GM21526 (cell line): ENCODE measurements at regions not wholly inside any gene's neighbourhood (a gene's known extent, or its start where the extent isn't known, plus 50 kb on each side); places are given as distances from the start of the nearest gene placed in this dataset.
"Not testable (repeated sequence)": the region's sequence is repeated elsewhere in the genome, so short reads cannot be mapped to it uniquely, and the experiment has no call there.

ENCODE experiments used
- ATAC-seq: cut with Tn5 transposase; IDR thresholded peaks from one replicate; pipeline ENCODE4 v1.9.1; 2021; ENCODE audit warnings: moderate library complexity; ENCODE audit not compliant: unreplicated experiment, low FRiP score

- no peak for ATAC-seq
These were observed 72.3 kb upstream of the SMAD3 start for GRCh38 chr15:66993090-66993489.

DNA sequence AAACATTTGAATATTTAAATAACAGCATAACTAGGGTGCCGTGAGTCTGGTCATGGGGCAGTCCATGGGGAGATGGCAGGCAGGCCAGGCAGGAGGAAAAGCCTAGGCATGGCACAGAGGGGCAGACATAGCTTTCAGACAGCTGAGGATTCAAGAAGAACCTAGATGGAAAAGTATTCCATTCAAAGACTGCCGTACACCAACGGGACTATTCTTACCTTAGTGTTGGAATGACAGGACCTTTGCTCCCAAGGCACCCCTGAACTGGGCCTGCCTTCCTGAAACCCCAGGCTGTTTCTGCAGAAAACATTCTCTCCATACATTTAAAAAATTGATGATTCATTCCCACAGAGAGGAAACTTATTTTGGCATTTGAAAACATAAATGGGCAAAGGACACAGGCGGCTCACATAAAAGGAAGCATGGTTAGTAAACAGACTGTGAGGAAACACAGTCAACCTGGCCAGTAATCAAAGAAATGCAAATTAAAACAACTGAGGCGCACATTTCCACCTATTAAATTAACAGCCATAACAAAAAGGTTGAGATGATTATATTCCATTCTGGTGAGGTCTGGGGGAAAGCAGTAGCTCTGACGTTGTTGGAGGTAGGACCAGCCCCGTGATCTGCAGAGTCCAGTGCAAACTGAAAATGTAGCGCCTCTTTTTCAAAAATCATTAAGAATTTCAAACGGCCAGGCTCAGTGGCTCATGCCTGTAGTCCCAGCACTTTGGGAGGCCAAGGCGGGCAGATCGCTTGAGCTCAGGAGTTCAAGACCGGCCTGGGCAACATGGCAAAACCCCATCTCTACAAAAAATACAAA lies 71.3 kb upstream of the SMAD3 start:
- no peak for ATAC-seq

- no peak for ATAC-seq
These were observed 70.3 kb upstream of the SMAD3 start for GRCh38 chr15:66994927-66995656.

DNA sequence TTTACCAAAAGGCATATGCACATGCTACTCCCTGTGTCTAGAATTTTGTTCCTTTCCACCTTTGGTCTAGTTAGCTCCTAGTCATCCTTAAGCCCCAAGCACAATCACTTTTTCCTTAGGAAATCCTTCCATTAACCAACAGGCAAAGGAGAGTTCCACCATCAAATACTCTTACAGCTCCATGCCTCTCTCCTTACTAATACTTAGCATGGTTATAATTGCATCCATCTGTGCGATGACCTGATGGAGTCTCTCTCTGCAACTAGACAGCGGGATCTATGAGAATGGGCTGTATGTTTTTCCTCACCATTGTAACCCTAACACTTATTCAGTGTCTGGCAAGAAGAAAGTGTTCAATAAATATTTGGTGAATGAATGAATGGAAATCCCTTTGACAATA lies 69.3 kb upstream of the SMAD3 start:
- ATAC-seq: no peak

DNA sequence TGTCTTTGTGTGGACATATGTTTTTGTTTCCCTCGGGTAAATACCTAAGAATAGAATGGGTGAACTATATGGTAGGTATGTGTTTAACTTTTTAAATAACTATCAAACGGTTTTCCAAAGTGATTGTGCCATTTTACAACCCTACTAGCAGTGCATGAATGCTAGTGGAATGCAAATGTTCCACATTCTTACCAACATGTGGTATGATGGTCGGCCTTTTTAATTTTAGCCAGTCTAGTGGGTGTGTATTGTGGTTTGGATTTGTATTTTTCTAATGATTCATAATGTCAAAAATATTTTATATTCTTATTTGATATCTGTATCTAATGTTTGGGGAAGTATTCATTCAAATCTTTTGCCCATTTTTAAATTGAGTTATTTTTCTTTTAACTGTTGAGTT lies 68.2 kb upstream of the SMAD3 start:
- ATAC-seq: no peak

GRCh38 chr15:66998234-66998633 lies 67.2 kb upstream of the SMAD3 start:
- not testable (repeated sequence) for ATAC-seq

GRCh38 chr15:66999046-66999968 lies 66.1 kb upstream of the SMAD3 start:
- ATAC-seq: no peak

DNA sequence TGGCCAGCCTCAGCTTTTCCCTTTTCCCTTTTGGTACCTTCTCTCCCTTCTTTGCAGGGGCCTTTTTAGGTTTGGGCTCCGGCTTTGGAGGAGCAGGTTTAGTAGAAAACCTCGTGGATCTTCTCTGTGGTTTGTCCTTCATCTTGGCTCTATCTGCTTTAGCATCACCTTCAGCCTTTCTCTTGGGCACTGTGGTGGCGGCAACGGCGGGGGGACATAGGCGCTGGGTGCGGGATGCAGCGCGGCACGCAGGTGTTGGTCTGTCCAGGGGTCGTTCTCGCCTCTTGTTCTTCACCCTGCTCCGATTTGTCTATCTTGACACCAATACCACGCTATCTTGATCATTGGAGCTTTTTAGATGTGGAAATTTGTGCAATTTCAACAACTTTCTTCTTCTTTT lies 64.5 kb upstream of the SMAD3 start:
- no peak for ATAC-seq

GRCh38 chr15:67002368-67002767 lies 63.0 kb upstream of the SMAD3 start:
- no peak for ATAC-seq

GRCh38 chr15:67003586-67003985 lies 61.8 kb upstream of the SMAD3 start:
- ATAC-seq: no peak

DNA sequence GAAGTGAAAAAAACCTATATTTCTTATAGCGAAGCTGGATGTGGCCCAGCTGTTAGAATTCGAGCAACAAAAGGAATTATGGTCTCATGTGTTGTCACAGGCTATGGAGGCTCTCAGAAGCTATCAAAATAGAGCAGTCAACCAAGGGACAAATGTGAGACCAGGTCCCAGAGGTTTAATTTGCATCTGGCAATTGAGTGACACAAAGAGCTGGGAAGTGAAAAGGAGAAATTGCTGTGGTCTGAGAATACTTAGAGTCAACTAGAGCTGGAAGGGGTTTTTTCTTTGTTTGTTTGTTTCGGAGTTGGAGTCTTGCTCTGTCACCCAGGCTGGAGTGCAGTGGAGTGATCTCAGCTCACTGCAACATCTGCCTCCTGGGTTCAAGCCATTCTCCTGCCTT lies 61.3 kb upstream of the SMAD3 start:
- no peak for ATAC-seq

DNA sequence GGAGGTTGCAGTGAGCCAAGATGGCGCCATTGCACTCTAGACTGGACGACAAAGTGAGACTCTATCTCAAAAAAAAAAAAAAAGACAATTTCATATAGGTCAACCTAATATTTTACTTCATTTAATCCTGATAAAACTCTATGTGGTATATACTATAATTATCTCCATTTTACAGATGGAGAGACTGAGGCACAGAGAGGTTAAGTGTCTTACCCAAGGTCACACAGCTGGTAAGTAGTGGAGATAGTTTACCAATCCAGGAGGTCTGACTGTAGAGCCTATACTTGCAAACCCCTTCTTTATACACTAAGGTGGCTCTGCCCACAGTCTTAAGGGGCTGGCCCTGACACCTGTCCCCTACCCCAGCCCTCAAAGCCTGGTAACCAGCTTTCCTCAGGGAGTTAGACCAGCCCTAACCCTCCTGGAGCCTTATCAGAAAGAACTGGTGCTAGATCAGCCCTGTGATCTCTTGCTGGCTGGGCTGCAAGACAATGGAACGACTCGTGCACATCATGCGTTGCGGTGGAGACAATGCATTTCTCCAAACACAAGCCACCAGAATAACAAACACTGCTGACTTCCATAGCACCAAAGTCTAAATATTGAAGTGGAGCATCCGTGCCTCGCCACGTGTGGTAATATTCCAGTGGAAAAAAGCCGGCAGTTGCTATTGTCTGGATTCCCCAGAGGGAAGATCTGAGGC lies 60.0 kb upstream of the SMAD3 start:
- no peak for ATAC-seq

DNA sequence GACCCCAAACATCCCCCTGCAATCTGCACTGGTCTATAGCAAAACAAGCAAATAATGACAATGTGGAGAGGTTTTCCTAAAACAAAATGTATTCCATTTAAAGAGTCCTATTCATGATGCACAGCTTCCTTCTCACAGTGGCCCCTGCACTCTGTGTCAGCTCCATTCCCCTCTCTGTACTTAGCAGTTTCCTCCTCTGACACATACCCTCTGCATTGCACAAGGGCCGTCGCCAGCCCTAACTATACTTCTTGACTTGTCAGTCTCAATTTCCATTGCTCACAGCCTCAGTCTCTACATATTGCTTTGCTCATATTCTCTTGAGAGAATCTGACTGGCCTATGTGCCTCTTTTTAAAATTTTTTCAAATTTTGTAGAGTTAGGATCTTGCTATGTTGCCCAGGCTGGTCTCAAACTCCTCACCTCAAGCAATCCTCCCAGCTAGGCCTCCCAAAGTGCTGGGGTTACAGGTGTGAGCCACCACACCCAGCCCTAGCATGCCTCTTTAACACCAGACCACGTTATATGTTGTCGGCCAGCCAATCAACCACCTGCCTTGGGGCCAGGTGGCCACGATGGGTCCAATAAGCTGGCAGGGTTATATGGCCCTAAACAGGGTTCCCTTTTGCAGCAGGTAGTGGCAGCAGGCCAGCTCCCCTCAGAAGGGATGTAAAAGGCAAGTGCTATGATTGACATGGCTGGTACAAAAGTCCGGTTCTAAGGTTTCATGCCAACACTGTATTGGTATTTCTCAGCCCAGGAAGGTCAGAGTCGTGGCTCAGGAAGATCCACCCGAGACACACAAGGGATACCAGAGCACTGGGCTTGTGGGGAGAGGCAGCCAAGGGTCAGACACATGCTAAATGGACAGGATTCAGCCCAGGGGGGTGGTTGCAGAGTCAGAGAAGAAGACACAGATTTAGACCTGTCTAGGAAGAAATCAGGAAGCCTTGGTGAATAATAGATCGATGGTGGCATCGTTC lies 59.0 kb upstream of the SMAD3 start:
- no peak for ATAC-seq

DNA sequence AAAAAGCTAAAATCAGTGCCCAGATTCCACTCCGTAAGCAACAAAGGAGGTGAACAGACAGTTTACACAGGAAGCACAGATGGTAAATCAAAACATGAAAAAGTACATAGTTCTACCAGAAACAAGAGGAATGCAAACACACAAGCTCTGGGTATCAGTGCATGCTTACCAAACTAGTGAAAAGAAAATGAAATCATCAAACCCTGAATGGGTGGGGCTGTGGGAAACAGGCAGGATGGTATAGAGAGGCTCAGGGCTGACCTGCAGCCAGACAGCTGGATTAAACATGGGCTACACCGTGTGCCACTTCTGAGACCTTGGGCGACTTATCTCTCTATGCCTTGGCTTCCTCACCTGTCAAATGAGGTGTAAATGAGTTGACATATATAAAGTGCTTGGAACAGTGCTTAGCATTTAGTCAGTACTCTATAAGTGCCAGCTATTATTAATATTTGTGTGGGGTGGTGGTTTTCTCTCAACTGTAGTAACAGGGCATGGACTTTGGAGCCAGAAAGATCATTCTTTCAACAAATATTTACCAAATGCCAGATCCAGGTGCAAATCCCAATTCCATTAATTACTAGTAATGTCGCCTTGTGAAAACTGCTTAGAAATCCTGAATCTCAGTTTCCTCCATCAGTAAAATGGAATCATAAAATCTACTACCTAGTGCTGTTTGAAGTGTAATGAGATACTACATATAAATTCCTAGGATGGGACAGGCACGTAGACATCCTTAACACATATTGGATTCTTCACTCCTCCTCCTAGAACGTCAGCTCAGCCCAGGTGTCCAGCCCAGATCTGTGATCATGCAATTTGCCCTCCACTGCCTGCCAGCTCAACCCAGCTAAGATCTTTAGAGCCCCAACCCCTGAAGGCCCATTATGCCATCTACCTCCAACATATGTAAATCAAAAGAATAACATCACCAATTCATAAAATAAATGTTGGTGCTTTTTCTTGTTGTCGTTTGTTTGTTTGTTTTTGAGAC lies 55.5 kb upstream of the SMAD3 start:
- no peak for ATAC-seq

- ATAC-seq: no peak
These were observed 54.3 kb upstream of the SMAD3 start for GRCh38 chr15:67010898-67011616.

GRCh38 chr15:67011617-67012005 lies 53.8 kb upstream of the SMAD3 start:
- no peak for ATAC-seq

GRCh38 chr15:67013696-67014095 lies 51.7 kb upstream of the SMAD3 start:
- ATAC-seq: no peak
